PFSK-1 (cell line): ENCODE measurements at regions not wholly inside any gene's neighbourhood (a gene's known extent, or its start where the extent isn't known, plus 50 kb on each side); places are given as distances from the start of the nearest gene placed in this dataset.

Experiments used
- POLR2AphosphoS5 ChIP-seq: IDR thresholded peaks from 2 replicates; pipeline ENCODE4 v1.6.1; 2012; ENCODE audit warnings: low read depth, mild to moderate bottlenecking, control low read depth, low read length, moderate library complexity
- TAF1 ChIP-seq: IDR thresholded peaks from 2 replicates; pipeline ENCODE4 v1.6.1; 2012; ENCODE audit warnings: low read length, control low read depth, borderline replicate concordance; ENCODE audit not compliant: insufficient read depth
- TF ChIP-seq, protein P1 (sequence below), 2 experiments: IDR thresholded peaks; 2 replicates each; pipeline versions ENCODE4 v1.6.1 to v1.8.0; 2011 to 2012; ENCODE audit warnings: low read depth in 2 of 2, low read length in 2 of 2, control low read depth in 1 of 2, inconsistent platforms in 1 of 2, mild to moderate bottlenecking in 1 of 2, moderate library complexity in 1 of 2; ENCODE audit not compliant: insufficient read depth in 1 of 2

DNA sequence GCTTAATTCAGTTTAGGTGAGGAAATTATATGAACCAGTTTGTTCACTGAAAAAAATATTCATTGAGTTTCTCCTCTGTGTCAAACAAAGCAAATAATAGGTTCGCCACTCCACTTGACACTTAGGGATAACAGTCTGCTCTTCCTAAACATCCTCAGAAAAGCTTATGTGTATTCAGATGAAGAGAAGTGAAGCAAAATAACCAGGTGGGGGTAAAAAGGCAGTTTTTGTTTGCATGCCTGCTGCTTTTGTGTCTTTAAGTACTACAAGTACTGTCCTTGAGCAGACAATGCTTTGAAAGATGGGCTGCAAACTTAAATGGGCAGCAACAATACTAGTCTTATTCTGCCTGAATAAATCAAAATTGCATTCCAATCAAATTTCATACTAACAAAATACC is 910.7 kb upstream of the MDGA2 start:
- TF ChIP-seq POLR2AphosphoS5, result no peak
- TF ChIP-seq, protein P1, sequence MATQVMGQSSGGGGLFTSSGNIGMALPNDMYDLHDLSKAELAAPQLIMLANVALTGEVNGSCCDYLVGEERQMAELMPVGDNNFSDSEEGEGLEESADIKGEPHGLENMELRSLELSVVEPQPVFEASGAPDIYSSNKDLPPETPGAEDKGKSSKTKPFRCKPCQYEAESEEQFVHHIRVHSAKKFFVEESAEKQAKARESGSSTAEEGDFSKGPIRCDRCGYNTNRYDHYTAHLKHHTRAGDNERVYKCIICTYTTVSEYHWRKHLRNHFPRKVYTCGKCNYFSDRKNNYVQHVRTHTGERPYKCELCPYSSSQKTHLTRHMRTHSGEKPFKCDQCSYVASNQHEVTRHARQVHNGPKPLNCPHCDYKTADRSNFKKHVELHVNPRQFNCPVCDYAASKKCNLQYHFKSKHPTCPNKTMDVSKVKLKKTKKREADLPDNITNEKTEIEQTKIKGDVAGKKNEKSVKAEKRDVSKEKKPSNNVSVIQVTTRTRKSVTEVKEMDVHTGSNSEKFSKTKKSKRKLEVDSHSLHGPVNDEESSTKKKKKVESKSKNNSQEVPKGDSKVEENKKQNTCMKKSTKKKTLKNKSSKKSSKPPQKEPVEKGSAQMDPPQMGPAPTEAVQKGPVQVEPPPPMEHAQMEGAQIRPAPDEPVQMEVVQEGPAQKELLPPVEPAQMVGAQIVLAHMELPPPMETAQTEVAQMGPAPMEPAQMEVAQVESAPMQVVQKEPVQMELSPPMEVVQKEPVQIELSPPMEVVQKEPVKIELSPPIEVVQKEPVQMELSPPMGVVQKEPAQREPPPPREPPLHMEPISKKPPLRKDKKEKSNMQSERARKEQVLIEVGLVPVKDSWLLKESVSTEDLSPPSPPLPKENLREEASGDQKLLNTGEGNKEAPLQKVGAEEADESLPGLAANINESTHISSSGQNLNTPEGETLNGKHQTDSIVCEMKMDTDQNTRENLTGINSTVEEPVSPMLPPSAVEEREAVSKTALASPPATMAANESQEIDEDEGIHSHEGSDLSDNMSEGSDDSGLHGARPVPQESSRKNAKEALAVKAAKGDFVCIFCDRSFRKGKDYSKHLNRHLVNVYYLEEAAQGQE (IDR thresholded peaks at IDR 0.05; ENCODE audit: insufficient read depth in 1 of 2, low read depth in 2 of 2, low read length in 2 of 2), result no peak
- no peak for TF ChIP-seq TAF1
